Loucy (cell line): ENCODE measurements at regions not wholly inside any gene's neighbourhood (a gene's known extent, or its start where the extent isn't known, plus 50 kb on each side); places are given as distances from the start of the nearest gene placed in this dataset.

ENCODE experiments used
- H2AFZ ChIP-seq: fragments of 200-600 bp; sonication (generic); 2 replicates; pipeline ENCODE4 v1.6.0; 2016; ENCODE audit warnings: antibody characterized with exemption, mild to moderate bottlenecking, low read length, moderate library complexity
- H3F3A ChIP-seq: fragments of 200-600 bp; 2 replicates; pipeline ENCODE4 v1.6.0; 2016; ENCODE audit warnings: antibody characterized with exemption, low read depth, mild to moderate bottlenecking
- H3K27me3 ChIP-seq: fragments of 200-600 bp; sonication (generic); 2 replicates; pipeline ENCODE4 v1.6.1; 2014; ENCODE audit warnings: low read length, mild to moderate bottlenecking; ENCODE audit not compliant: insufficient read depth, poor library complexity, severe bottlenecking
- H3K36me3 ChIP-seq: fragments of 200-600 bp; sonication (generic); 2 replicates; pipeline ENCODE4 v1.6.1; 2016; ENCODE audit warnings: low read length; ENCODE audit not compliant: insufficient read depth
- H3K4me1 ChIP-seq: fragments of 200-600 bp; sonication (generic); 2 replicates; pipeline ENCODE4 v1.5.1; 2014; ENCODE audit warnings: low read length, mild to moderate bottlenecking; ENCODE audit not compliant: insufficient read depth, poor library complexity, severe bottlenecking
- H3K4me2 ChIP-seq: fragments of 200-600 bp; sonication (generic); 2 replicates; pipeline ENCODE4 v1.6.0; 2014; ENCODE audit warnings: antibody characterized with exemption, low read length, low read depth, mild to moderate bottlenecking; ENCODE audit not compliant: poor library complexity, severe bottlenecking
- H3K4me3 ChIP-seq: fragments of 200-600 bp; sonication (generic); 2 replicates; pipeline ENCODE4 v1.5.1; 2014; ENCODE audit warnings: low read length, mild to moderate bottlenecking, mixed read lengths; ENCODE audit not compliant: poor library complexity, severe bottlenecking
- H3K79me2 ChIP-seq: fragments of 200-600 bp; sonication (generic); 2 replicates; pipeline ENCODE4 v1.6.1; 2014; ENCODE audit warnings: low read length; ENCODE audit not compliant: insufficient read depth
- H3K9ac ChIP-seq: fragments of 200-600 bp; sonication (generic); 2 replicates; pipeline ENCODE4 v1.6.0; 2014; ENCODE audit warnings: mild to moderate bottlenecking, low read depth, low read length, moderate library complexity; ENCODE audit not compliant: poor library complexity, severe bottlenecking
- H3K9me2 ChIP-seq: fragments of 200-600 bp; sonication (generic); replicated peaks from 2 replicates; pipeline ENCODE4 v1.6.1; 2016; ENCODE audit warnings: low read depth, low read length, mixed read lengths
- H3K9me3 ChIP-seq: fragments of 200-600 bp; sonication (generic); 2 replicates; pipeline ENCODE4 v1.6.1; 2014; ENCODE audit warnings: mild to moderate bottlenecking, antibody characterized with exemption, low read length, low read depth; ENCODE audit not compliant: insufficient read depth
- H4K20me1 ChIP-seq: fragments of 200-600 bp; sonication (generic); 2 replicates; pipeline ENCODE4 v1.6.0; 2014; ENCODE audit warnings: antibody characterized with exemption, low read length, mild to moderate bottlenecking; ENCODE audit not compliant: insufficient read depth, poor library complexity, severe bottlenecking
- CTCF ChIP-seq: fragments of 200-600 bp; sonication (generic); conservative IDR thresholded peaks from 2 replicates; pipeline ENCODE4 v1.5.1; 2014; ENCODE audit warnings: mild to moderate bottlenecking, antibody characterized with exemption, low read length
- EZH2phosphoT487 ChIP-seq: fragments of 200-600 bp; IDR thresholded peaks from 2 replicates; pipeline ENCODE4 v1.6.1; 2018; ENCODE audit warnings: antibody characterized with exemption, mild to moderate bottlenecking, moderate library complexity, borderline replicate concordance

GRCh38 chr18:75912829-75913228 lies 485.3 kb upstream of the SMIM21 start:
- Histone ChIP-seq H3K9me2 (no peaks in the 10 kb centered on the region), H3F3A (no peaks in the 10 kb centered on the region), H3K9me3 (no peaks in the 10 kb centered on the region; the same call in 1 of the 2 replicates), H3K4me1 (no peaks in the 10 kb centered on the region), H3K36me3 (no peaks in the 10 kb centered on the region), H3K4me3 (no peak overlapping the region), H3K9ac (no peak overlapping the region), H3K4me2 (no peak overlapping the region), H3K27me3 (no peaks in the 10 kb centered on the region), H3K79me2 (no peaks in the 10 kb centered on the region), H2AFZ (no peak overlapping the region), H4K20me1 (no peaks in the 10 kb centered on the region)
- TF ChIP-seq EZH2phosphoT487 (no peak), CTCF (no peak)

GRCh38 chr18:75904416-75904815 lies 476.9 kb upstream of the SMIM21 start:
- no peaks in the 10 kb centered on the region for H3F3A ChIP-seq
- no peaks in the 10 kb centered on the region for H3K4me1 ChIP-seq
- no peaks in the 10 kb centered on the region for H3K36me3 ChIP-seq
- H3K4me3 ChIP-seq: no peak overlapping the region
- no peaks in the 10 kb centered on the region for H3K9me2 ChIP-seq
- no peaks in the 10 kb centered on the region; the same call in 1 of the 2 replicates for H3K9me3 ChIP-seq
- no peaks in the 10 kb centered on the region for H3K79me2 ChIP-seq
- no peak overlapping the region for H3K9ac ChIP-seq
- no peak overlapping the region for H2AFZ ChIP-seq
- TF ChIP-seq EZH2phosphoT487 (no peak), CTCF (no peak)
- H3K4me2 ChIP-seq: no peak overlapping the region
- H3K27me3 ChIP-seq: no peaks in the 10 kb centered on the region
- H4K20me1 ChIP-seq: no peaks in the 10 kb centered on the region

GRCh38 chr18:75898651-75899050 lies 471.1 kb upstream of the SMIM21 start:
- no peak overlapping the region for H3K9ac ChIP-seq
- H3K4me3 ChIP-seq: no peak overlapping the region
- no peaks in the 10 kb centered on the region for H4K20me1 ChIP-seq
- H3K4me2 ChIP-seq: no peak overlapping the region
- no peaks in the 10 kb centered on the region for H3F3A ChIP-seq
- no peaks in the 10 kb centered on the region for H3K79me2 ChIP-seq
- no peak overlapping the region for H2AFZ ChIP-seq
- no peaks in the 10 kb centered on the region for H3K4me1 ChIP-seq
- H3K9me2 ChIP-seq: no peaks in the 10 kb centered on the region
- H3K27me3 ChIP-seq: no peaks in the 10 kb centered on the region
- TF ChIP-seq EZH2phosphoT487 (no peak), CTCF (no peak)
- no peaks in the 10 kb centered on the region for H3K9me3 ChIP-seq
- H3K36me3 ChIP-seq: no peaks in the 10 kb centered on the region
